Liver (tissue), 8 donors: ENCODE measurements at regions not wholly inside any gene's neighbourhood (a gene's known extent, or its start where the extent isn't known, plus 50 kb on each side); places are given as distances from the start of the nearest gene placed in this dataset.

Source experiments
- DNase-seq: peaks from one replicate; pipeline ENCODE4 v3.0.0-alpha.2; 2017; ENCODE audit warnings: low spot score
- H3K27ac ChIP-seq, 2 donors: one replicate each; pipeline ENCODE4 v1.7.0; 2013; ENCODE audit warnings: inconsistent platforms in 2 of 2, low read length in 2 of 2, control low read depth in 1 of 2, low read depth in 1 of 2, mild to moderate bottlenecking in 1 of 2
- H3K27me3 ChIP-seq, 4 donors: one replicate each; pipeline versions ENCODE4 v1.6.1 to v1.7.0; 2013; ENCODE audit warnings: low read length in 3 of 4, inconsistent platforms in 1 of 4, mild to moderate bottlenecking in 1 of 4, moderate library complexity in 1 of 4; ENCODE audit not compliant: control insufficient read depth in 4 of 4, insufficient read depth in 4 of 4
- H3K36me3 ChIP-seq, 4 donors: one replicate each; pipeline versions ENCODE4 v1.6.1 to v1.7.0; 2013; ENCODE audit warnings: low read length in 3 of 4, mild to moderate bottlenecking in 3 of 4, low read depth in 1 of 4, moderate library complexity in 1 of 4; ENCODE audit not compliant: control insufficient read depth in 4 of 4, insufficient read depth in 3 of 4
- H3K4me1 ChIP-seq, 4 donors: one replicate each; pipeline versions ENCODE4 v1.6.1 to v1.7.0; 2013; ENCODE audit warnings: low read length in 3 of 4, mild to moderate bottlenecking in 3 of 4, moderate library complexity in 1 of 4; ENCODE audit not compliant: control insufficient read depth in 4 of 4, insufficient read depth in 4 of 4
- H3K4me3 ChIP-seq, 3 donors: one replicate each; pipeline versions ENCODE4 v1.6.1 to v1.7.0; 2013; ENCODE audit warnings: low read length in 3 of 3, control low read depth in 1 of 3, low read depth in 1 of 3, mild to moderate bottlenecking in 1 of 3
- H3K9ac ChIP-seq, 2 donors: one replicate each; pipeline ENCODE4 v1.7.0; 2013; ENCODE audit warnings: low read length in 2 of 2, mild to moderate bottlenecking in 2 of 2, moderate library complexity in 2 of 2, control low read depth in 1 of 2, low read depth in 1 of 2
- H3K9me3 ChIP-seq, 4 donors: one replicate each; pipeline versions ENCODE4 v1.6.1 to v1.7.0; 2013; ENCODE audit warnings: low read length in 3 of 4; ENCODE audit not compliant: control insufficient read depth in 4 of 4
- EGR1 ChIP-seq, 2 donors: IDR thresholded peaks; 2 replicates each; pipeline ENCODE4 v1.6.1; 2016 to 2018; ENCODE audit warnings: antibody characterized with exemption in 2 of 2, low read depth in 2 of 2
- FOXA1 ChIP-seq: IDR thresholded peaks from 2 replicates; pipeline ENCODE4 v1.6.1; 2016; ENCODE audit warnings: antibody characterized with exemption
- FOXA2 ChIP-seq: IDR thresholded peaks from 2 replicates; pipeline ENCODE4 v1.6.1; 2016; ENCODE audit warnings: antibody characterized with exemption
- GABPA ChIP-seq, 2 donors: IDR thresholded peaks in 1 of 2; conservative IDR thresholded peaks in 1 of 2; 2 replicates each; pipeline ENCODE4 v1.6.1; 2016; ENCODE audit warnings: antibody characterized with exemption in 2 of 2, mild to moderate bottlenecking in 1 of 2, moderate library complexity in 1 of 2
- HNF4A ChIP-seq, 2 donors: conservative IDR thresholded peaks; 2 replicates each; pipeline ENCODE4 v1.6.1; 2016; ENCODE audit warnings: antibody characterized with exemption in 2 of 2, mild to moderate bottlenecking in 2 of 2
- HNF4G ChIP-seq: IDR thresholded peaks from 2 replicates; pipeline ENCODE4 v1.6.1; 2016; ENCODE audit warnings: antibody characterized with exemption
- JUND ChIP-seq, 2 donors: IDR thresholded peaks; 2 replicates each; pipeline ENCODE4 v1.6.1; 2016; ENCODE audit warnings: antibody characterized with exemption in 2 of 2
- NR2F2 ChIP-seq: IDR thresholded peaks from 2 replicates; pipeline ENCODE4 v1.6.1; 2016; ENCODE audit warnings: antibody characterized with exemption
- RAD21 ChIP-seq, 2 donors: IDR thresholded peaks; 2 replicates each; pipeline ENCODE4 v1.6.1; 2016; ENCODE audit warnings: antibody characterized with exemption in 2 of 2, mild to moderate bottlenecking in 2 of 2
- RXRA ChIP-seq, 2 donors: IDR thresholded peaks; 2 replicates each; pipeline ENCODE4 v1.6.1; 2017 to 2018; ENCODE audit warnings: antibody characterized with exemption in 2 of 2, mild to moderate bottlenecking in 1 of 2
- SP1 ChIP-seq: IDR thresholded peaks from 2 replicates; pipeline ENCODE4 v1.6.1; 2018; ENCODE audit warnings: antibody characterized with exemption, mild to moderate bottlenecking
- TAF1 ChIP-seq: conservative IDR thresholded peaks from 2 replicates; pipeline ENCODE4 v1.6.1; 2016; ENCODE audit warnings: antibody characterized with exemption, mild to moderate bottlenecking
- YY1 ChIP-seq: IDR thresholded peaks from 2 replicates; pipeline ENCODE4 v1.6.1; 2016; ENCODE audit warnings: antibody characterized with exemption, mild to moderate bottlenecking
- WGBS: extraction: QIAGEN DNeasy Blood & Tissue Kit; methylation state at CpG from one replicate; pipeline ENCODE4 v1.1.7; 2013; 5-methylcytosine and 5-hydroxymethylcytosine counted together
- TF ChIP-seq, protein P1 (sequence below): IDR thresholded peaks from 2 replicates; pipeline ENCODE4 v1.6.1; 2016; ENCODE audit warnings: antibody characterized with exemption
- TF ChIP-seq, protein P2 (sequence below): fragments of 150-350 bp; IDR thresholded peaks from 2 replicates; pipeline ENCODE4 v1.5.1; 2017; ENCODE audit warnings: improper control_type of control experiment, low read depth, low read length; ENCODE audit not compliant: missing input control
- TF ChIP-seq, protein P3 (sequence below): IDR thresholded peaks from 2 replicates; pipeline ENCODE4 v1.6.1; 2016; ENCODE audit warnings: antibody characterized with exemption, mild to moderate bottlenecking
- TF ChIP-seq, protein P4 (sequence below): IDR thresholded peaks from 2 replicates; pipeline ENCODE4 v1.6.1; 2016; ENCODE audit warnings: antibody characterized with exemption
- TF ChIP-seq, protein P5 (sequence below): IDR thresholded peaks from 2 replicates; pipeline ENCODE4 v1.6.1; 2016; ENCODE audit warnings: antibody characterized with exemption
- donor health status: healthy.
- donor health status: healthy.
- donor health status: healthy.
- donor health status: healthy.
- donor health status: healthy.

DNA sequence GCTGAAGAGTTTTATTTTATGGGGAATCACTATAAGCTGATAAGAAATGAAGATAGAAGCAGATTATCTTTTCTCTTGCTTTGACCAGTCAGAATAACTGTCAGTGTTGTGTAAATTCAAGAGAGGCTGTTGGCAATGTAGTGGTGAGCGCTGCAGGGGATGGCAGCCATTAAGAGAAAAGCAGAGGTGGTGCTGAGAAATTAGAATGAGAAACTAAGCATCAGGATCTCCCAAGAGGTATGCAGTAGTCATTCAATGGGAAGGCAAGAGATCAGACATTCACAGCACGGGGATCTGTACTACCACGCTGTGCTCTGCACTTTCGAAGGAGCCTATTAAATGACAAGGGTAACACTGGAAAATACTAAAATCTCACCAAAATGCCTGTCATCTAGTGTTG, 768.5 kb upstream of the ACO1 start:
- TF ChIP-seq HNF4G (no peak), RXRA (IDR thresholded peaks at IDR 0.05) (no peak), SP1 (no peak), FOXA1 (no peak), YY1 (no peak), GABPA (IDR thresholded peaks at IDR 0.05 in 1 of 2, conservative IDR thresholded peaks at IDR 0.05 in 1 of 2) (no peak), RAD21 (IDR thresholded peaks at IDR 0.05) (no peak), HNF4A (conservative IDR thresholded peaks at IDR 0.05) (no peak), EGR1 (IDR thresholded peaks at IDR 0.05; ENCODE audit: low read depth in 2 of 2) (no peak), JUND (IDR thresholded peaks at IDR 0.05) (no peak), TAF1 (no peak), NR2F2 (no peak), FOXA2 (no peak)
- TF ChIP-seq, protein P1, sequence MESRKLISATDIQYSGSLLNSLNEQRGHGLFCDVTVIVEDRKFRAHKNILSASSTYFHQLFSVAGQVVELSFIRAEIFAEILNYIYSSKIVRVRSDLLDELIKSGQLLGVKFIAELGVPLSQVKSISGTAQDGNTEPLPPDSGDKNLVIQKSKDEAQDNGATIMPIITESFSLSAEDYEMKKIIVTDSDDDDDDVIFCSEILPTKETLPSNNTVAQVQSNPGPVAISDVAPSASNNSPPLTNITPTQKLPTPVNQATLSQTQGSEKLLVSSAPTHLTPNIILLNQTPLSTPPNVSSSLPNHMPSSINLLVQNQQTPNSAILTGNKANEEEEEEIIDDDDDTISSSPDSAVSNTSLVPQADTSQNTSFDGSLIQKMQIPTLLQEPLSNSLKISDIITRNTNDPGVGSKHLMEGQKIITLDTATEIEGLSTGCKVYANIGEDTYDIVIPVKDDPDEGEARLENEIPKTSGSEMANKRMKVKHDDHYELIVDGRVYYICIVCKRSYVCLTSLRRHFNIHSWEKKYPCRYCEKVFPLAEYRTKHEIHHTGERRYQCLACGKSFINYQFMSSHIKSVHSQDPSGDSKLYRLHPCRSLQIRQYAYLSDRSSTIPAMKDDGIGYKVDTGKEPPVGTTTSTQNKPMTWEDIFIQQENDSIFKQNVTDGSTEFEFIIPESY = no peak
- TF ChIP-seq, protein P2, sequence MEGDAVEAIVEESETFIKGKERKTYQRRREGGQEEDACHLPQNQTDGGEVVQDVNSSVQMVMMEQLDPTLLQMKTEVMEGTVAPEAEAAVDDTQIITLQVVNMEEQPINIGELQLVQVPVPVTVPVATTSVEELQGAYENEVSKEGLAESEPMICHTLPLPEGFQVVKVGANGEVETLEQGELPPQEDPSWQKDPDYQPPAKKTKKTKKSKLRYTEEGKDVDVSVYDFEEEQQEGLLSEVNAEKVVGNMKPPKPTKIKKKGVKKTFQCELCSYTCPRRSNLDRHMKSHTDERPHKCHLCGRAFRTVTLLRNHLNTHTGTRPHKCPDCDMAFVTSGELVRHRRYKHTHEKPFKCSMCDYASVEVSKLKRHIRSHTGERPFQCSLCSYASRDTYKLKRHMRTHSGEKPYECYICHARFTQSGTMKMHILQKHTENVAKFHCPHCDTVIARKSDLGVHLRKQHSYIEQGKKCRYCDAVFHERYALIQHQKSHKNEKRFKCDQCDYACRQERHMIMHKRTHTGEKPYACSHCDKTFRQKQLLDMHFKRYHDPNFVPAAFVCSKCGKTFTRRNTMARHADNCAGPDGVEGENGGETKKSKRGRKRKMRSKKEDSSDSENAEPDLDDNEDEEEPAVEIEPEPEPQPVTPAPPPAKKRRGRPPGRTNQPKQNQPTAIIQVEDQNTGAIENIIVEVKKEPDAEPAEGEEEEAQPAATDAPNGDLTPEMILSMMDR = no peak
- TF ChIP-seq, protein P3, sequence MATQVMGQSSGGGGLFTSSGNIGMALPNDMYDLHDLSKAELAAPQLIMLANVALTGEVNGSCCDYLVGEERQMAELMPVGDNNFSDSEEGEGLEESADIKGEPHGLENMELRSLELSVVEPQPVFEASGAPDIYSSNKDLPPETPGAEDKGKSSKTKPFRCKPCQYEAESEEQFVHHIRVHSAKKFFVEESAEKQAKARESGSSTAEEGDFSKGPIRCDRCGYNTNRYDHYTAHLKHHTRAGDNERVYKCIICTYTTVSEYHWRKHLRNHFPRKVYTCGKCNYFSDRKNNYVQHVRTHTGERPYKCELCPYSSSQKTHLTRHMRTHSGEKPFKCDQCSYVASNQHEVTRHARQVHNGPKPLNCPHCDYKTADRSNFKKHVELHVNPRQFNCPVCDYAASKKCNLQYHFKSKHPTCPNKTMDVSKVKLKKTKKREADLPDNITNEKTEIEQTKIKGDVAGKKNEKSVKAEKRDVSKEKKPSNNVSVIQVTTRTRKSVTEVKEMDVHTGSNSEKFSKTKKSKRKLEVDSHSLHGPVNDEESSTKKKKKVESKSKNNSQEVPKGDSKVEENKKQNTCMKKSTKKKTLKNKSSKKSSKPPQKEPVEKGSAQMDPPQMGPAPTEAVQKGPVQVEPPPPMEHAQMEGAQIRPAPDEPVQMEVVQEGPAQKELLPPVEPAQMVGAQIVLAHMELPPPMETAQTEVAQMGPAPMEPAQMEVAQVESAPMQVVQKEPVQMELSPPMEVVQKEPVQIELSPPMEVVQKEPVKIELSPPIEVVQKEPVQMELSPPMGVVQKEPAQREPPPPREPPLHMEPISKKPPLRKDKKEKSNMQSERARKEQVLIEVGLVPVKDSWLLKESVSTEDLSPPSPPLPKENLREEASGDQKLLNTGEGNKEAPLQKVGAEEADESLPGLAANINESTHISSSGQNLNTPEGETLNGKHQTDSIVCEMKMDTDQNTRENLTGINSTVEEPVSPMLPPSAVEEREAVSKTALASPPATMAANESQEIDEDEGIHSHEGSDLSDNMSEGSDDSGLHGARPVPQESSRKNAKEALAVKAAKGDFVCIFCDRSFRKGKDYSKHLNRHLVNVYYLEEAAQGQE = no peak
- TF ChIP-seq, protein P4, sequence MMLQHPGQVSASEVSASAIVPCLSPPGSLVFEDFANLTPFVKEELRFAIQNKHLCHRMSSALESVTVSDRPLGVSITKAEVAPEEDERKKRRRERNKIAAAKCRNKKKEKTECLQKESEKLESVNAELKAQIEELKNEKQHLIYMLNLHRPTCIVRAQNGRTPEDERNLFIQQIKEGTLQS = no peak
- TF ChIP-seq, protein P5, sequence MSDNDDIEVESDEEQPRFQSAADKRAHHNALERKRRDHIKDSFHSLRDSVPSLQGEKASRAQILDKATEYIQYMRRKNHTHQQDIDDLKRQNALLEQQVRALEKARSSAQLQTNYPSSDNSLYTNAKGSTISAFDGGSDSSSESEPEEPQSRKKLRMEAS = no peak
- Histone ChIP-seq H3K27ac (no peak overlapping the region), H3K36me3 (no peaks in the 10 kb centered on the region), H3K9me3 (no peaks in the 10 kb centered on the region), H3K4me3 (no peak overlapping the region), H3K27me3 (no peaks in the 10 kb centered on the region), H3K4me1 (no peaks in the 10 kb centered on the region), H3K9ac (no peak overlapping the region)
- WGBS = 83% methylated on average over 4 of the region's 4 CpGs
- no peak for DNase-seq

DNA sequence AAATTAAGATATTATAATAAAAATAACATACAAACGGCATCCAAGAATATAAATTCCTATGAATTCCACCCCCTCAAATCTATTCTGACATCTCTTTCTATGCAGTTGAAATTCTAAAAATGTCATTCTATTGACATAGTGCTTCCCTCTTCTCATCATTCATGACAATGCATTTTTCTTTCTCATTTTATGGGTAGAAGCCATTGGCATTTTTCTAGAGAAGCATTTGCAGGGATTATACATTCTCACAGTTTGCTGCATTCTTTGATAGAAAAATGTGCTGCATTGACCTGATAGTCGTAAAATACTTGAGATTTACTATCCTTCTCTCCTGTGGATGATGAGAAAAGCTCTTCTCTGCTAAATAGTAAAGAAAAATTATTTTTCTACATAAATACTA, 760.9 kb upstream of the ACO1 start:
- Histone ChIP-seq H3K27ac (no peak overlapping the region), H3K4me1 (no peaks in the 10 kb centered on the region), H3K4me3 (no peak overlapping the region), H3K27me3 (no peaks in the 10 kb centered on the region), H3K9ac (no peak overlapping the region), H3K9me3 (no peaks in the 10 kb centered on the region), H3K36me3 (no peaks in the 10 kb centered on the region)
- WGBS = 57% methylated on average over 2 of the region's 2 CpGs
- DNase-seq = no peak
- TF ChIP-seq, protein P1 = no peak
- no peak for TF ChIP-seq SP1
- TF ChIP-seq, protein P3 = no peak
- TF ChIP-seq, protein P4 = no peak
- no peak for TF ChIP-seq RXRA (IDR thresholded peaks at IDR 0.05)
- TF ChIP-seq RAD21 (IDR thresholded peaks at IDR 0.05) = no peak
- TF ChIP-seq YY1 = no peak
- no peak for TF ChIP-seq NR2F2
- TF ChIP-seq TAF1 = no peak
- no peak for TF ChIP-seq EGR1 (IDR thresholded peaks at IDR 0.05; ENCODE audit: low read depth in 2 of 2)
- TF ChIP-seq JUND (IDR thresholded peaks at IDR 0.05) = no peak
- TF ChIP-seq FOXA2 = no peak
